GM13977 (cell line): ENCODE measurements at regions not wholly inside any gene's neighbourhood (a gene's known extent, or its start where the extent isn't known, plus 50 kb on each side); places are given as distances from the start of the nearest gene placed in this dataset.
A peak's percentile ranks its signal among the peaks of the same experiment; 100 is the strongest.

Experiments
- DNase-seq: peaks from one replicate; pipeline ENCODE4 v3.0.0; 2012; ENCODE audit warnings: low spot score
- CTCF ChIP-seq: IDR thresholded peaks from 2 replicates; pipeline ENCODE4 v1.5.1; 2012; ENCODE audit warnings: mild to moderate bottlenecking, control low read depth; ENCODE audit not compliant: insufficient read depth; ENCODE audit errors: extremely low read depth, missing control alignments
- in situ Hi-C: fragments of 300-500 bp; cut with MboI; formaldehyde crosslinking; loops from one replicate; pipeline ENCODE4 v1.12.0; 2022; ENCODE audit warnings: low sequenced_read_pairs, low pct_unique_long_range_greater_than_20kb, mixed read lengths, inconsistent platforms; ENCODE audit not compliant: unreplicated experiment

DNA sequence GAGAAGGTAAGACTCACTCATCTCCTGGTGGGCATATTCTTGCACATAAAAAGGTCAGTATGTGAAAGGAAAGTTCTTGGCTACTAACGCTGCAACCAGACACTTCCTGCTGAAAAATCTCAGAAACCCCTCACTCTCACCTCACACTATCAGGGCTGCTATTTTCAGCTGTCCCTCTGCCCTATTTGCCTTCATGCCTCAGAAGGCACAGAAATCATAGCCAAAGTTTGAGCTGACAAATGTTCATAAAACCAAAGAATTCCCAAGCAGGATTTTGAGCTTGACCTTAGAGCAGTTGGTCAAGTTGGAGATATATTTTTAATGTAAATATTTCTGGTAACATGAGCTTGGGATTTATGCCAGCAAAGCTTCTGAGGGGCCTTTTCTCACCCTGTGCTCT, 806.2 kb downstream of the MAFB start:
- no peak for TF ChIP-seq CTCF
- DNase-seq = no peak
- in situ Hi-C loops = loop anchor here (25.0 kb wide), 1 partner anchor 804 kb away; the partner anchor contains the start of gene MAFB

- DNase-seq = no peak
- TF ChIP-seq CTCF = peak; percentile 16
- in situ Hi-C loops = loop anchor here (25.0 kb wide), 1 partner anchor 806 kb away; the partner anchor contains the start of gene MAFB
Measured at GRCh38 chr20:39880890-39881289, 808.1 kb downstream of the MAFB start.

DNA sequence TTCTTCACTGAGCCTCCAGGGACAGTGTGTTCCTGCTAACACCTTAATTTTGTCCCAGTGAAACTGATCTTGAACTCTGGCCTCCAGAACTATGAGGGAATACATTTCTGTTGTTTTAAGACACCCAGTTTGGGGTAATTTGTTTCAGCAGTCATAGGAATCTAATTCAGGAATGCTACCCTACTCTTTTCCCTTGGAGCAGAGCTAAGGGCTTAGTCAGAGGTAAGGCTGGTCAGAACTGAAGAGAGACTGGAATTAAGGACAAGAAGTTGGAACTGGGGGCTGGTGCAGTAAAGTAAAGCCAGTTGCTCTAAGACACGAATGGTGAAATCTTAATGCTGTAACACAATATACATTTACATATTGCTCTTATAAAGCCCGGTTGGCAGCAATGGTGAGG, 809.7 kb downstream of the MAFB start:
- in situ Hi-C loops = loop anchor here (25.0 kb wide), 1 partner anchor 808 kb away; the partner anchor contains the start of gene MAFB
- TF ChIP-seq CTCF = no peak
- DNase-seq = no peak

GRCh38 chr20:39878809-39879208, 810.2 kb downstream of the MAFB start:
- in situ Hi-C loops = loop anchor here (25.0 kb wide), 1 partner anchor 808 kb away; the partner anchor contains the start of gene MAFB
- no peak for DNase-seq
- no peak for TF ChIP-seq CTCF

- in situ Hi-C loops = loop anchor here (25.0 kb wide), 1 partner anchor 809 kb away; the partner anchor contains the start of gene MAFB
- no peak for TF ChIP-seq CTCF
- DNase-seq = no peak
Measured at GRCh38 chr20:39878320-39878719, 810.7 kb downstream of the MAFB start.

DNA sequence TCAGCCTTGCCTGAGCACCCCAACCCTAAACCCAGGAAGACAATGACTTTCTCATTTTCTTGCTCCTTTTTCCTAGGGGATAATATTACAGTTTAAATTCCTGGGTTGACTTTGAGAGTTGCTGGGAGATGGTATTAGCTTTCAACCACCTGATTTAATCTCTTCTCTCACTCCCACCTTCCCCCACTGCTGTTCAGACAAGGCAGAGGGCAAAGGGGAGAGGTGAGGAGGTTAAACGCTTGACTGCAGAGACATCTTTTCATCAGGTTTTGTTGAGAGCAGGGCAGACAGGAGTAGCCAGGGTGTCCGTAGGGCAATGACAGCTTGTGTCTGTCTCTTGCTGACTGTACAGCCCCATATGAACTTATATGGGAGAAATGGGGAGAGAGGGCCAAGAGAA, 811.2 kb downstream of the MAFB start:
- no peak for TF ChIP-seq CTCF
- in situ Hi-C loops = loop anchor here (25.0 kb wide), 1 partner anchor 810 kb away; the partner anchor contains the start of gene MAFB
- DNase-seq = no peak
